Type B pancreatic cell (in vitro differentiated cells): ENCODE measurements at regions not wholly inside any gene's neighbourhood (a gene's known extent, or its start where the extent isn't known, plus 50 kb on each side); places are given as distances from the start of the nearest gene placed in this dataset.
A peak's percentile ranks its signal among the peaks of the same experiment; 100 is the strongest.

ENCODE experiments used
- DNase-seq: peaks from one replicate; pipeline ENCODE4 v3.0.0; 2021; ENCODE audit warnings: mixed read lengths; ENCODE audit not compliant: unreplicated experiment; ENCODE audit errors: extremely low spot score
- H3K27ac Mint-ChIP-seq: 2 replicates; pipeline ENCODE4 v1.8.0; 2021; ENCODE audit warnings: mild to moderate bottlenecking, mixed read lengths
- H3K27me3 Mint-ChIP-seq: 2 replicates; pipeline ENCODE4 v1.8.0; 2021; ENCODE audit warnings: mixed read lengths
- H3K36me3 Mint-ChIP-seq: 2 replicates; pipeline ENCODE4 v1.8.0; 2021; ENCODE audit warnings: mixed read lengths
- H3K4me1 Mint-ChIP-seq: one replicate; pipeline ENCODE4 v1.8.0; 2021; ENCODE audit warnings: mixed read lengths; ENCODE audit not compliant: unreplicated experiment
- H3K4me3 Mint-ChIP-seq: 2 replicates; pipeline ENCODE4 v1.8.0; 2021; ENCODE audit warnings: mild to moderate bottlenecking, mixed read lengths
- H3K9me3 Mint-ChIP-seq: 2 replicates; pipeline ENCODE4 v1.8.0; 2021; ENCODE audit warnings: mixed read lengths
- CTCF ChIP-seq: fragments of 200-600 bp; sonication (generic); conservative IDR thresholded peaks from 2 replicates; pipeline ENCODE4 v1.5.0; 2021; ENCODE audit warnings: antibody characterized with exemption, mild to moderate bottlenecking

- Mint-ChIP-seq H3K9me3 (peaks cover 6% of the 10 kb centered on the region), H3K27ac (no peak overlapping the region), H3K4me3 (no peak overlapping the region), H3K4me1 (peaks cover 13% of the 10 kb centered on the region), H3K27me3 (no peaks in the 10 kb centered on the region), H3K36me3 (no peaks in the 10 kb centered on the region)
- no peak for TF ChIP-seq CTCF
- no peak for DNase-seq
Observed at GRCh38 chr4:147368948-147369347, 111.9 kb upstream of the EDNRA start.

- Mint-ChIP-seq H3K36me3 (no peaks in the 10 kb centered on the region), H3K9me3 (peaks cover 10% of the 10 kb centered on the region), H3K4me3 (no peak overlapping the region), H3K27ac (peak overlapping the region; percentile 50), H3K27me3 (no peaks in the 10 kb centered on the region), H3K4me1 (peaks cover 11% of the 10 kb centered on the region)
- no peak for DNase-seq
- no peak for TF ChIP-seq CTCF
Observed at GRCh38 chr4:147370473-147370872, 110.4 kb upstream of the EDNRA start.

GRCh38 chr4:147370881-147371280 is 110.0 kb upstream of the EDNRA start:
- Mint-ChIP-seq H3K4me1 (peaks cover 7% of the 10 kb centered on the region), H3K27me3 (no peaks in the 10 kb centered on the region), H3K9me3 (peaks cover 10% of the 10 kb centered on the region), H3K36me3 (no peaks in the 10 kb centered on the region), H3K4me3 (no peak overlapping the region), H3K27ac (peak overlapping the region; percentile 50)
- DNase-seq = no peak
- TF ChIP-seq CTCF = no peak

- Mint-ChIP-seq H3K36me3 (no peaks in the 10 kb centered on the region), H3K27me3 (no peaks in the 10 kb centered on the region), H3K9me3 (peaks cover 10% of the 10 kb centered on the region), H3K27ac (no peak overlapping the region), H3K4me1 (peaks cover 5% of the 10 kb centered on the region), H3K4me3 (no peak overlapping the region)
- no peak for TF ChIP-seq CTCF
- no peak for DNase-seq
Observed at GRCh38 chr4:147371661-147372060, 109.2 kb upstream of the EDNRA start.

GRCh38 chr4:147378780-147379179 is 102.1 kb upstream of the EDNRA start:
- H3K4me3 Mint-ChIP-seq = no peak overlapping the region
- peaks cover 18% of the 10 kb centered on the region for H3K9me3 Mint-ChIP-seq
- H3K27ac Mint-ChIP-seq = no peak overlapping the region
- no peak for DNase-seq
- no peaks in the 10 kb centered on the region for H3K27me3 Mint-ChIP-seq
- peaks cover 5% of the 10 kb centered on the region for H3K36me3 Mint-ChIP-seq
- H3K4me1 Mint-ChIP-seq = no peaks in the 10 kb centered on the region
- no peak for TF ChIP-seq CTCF

- no peak overlapping the region for H3K4me3 Mint-ChIP-seq
- H3K4me1 Mint-ChIP-seq = no peaks in the 10 kb centered on the region
- peaks cover 5% of the 10 kb centered on the region for H3K36me3 Mint-ChIP-seq
- H3K9me3 Mint-ChIP-seq = peaks cover 14% of the 10 kb centered on the region
- H3K27me3 Mint-ChIP-seq = no peaks in the 10 kb centered on the region
- DNase-seq = no peak
- H3K27ac Mint-ChIP-seq = no peak overlapping the region
- no peak for TF ChIP-seq CTCF
Observed at GRCh38 chr4:147381749-147382148, 99.1 kb upstream of the EDNRA start.
